ENCODE measurements at regions not wholly inside any gene's neighbourhood (a gene's known extent, or its start where the extent isn't known, plus 50 kb on each side); places are given as distances from the start of the nearest gene placed in this dataset.
"Not testable (repeated sequence)": the region's sequence is repeated elsewhere in the genome, so short reads cannot be mapped to it uniquely, and the experiment has no call there.

DNA sequence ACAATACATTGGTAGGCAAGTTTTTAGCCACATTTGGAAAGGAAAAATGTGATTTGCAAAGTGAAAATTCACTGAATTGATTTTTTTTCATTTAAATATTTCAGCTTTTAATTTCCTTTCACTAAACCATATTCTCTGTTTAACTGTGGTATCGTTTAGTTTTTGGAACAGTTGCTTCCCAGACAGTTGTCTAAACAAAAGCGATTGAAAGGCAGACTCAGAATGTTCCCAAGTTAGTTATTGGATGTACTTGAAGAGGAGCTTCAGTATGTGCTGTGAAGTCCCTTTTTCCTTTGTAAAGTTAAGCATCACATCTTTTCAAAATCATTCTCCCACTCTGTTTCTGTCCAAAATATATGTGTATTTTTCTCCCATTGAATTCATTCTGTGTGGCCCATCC, 623.4 kb upstream of the LUZP2 start:
- POLR2A ChIA-PET, result no interaction called here
- Histone ChIP-seq H3K9me3 (ENCODE audit: low read length) (no peaks in the 10 kb centered on the region), H3K27me3 (ENCODE audit: insufficient read depth, low read length, poor library complexity, severe bottlenecking) (no peaks in the 10 kb centered on the region), H3K27ac (ENCODE audit: low read depth, low read length) (no peak overlapping the region), H3K36me3 (ENCODE audit: insufficient read depth, low read length) (no peaks in the 10 kb centered on the region), H3K4me1 (ENCODE audit: insufficient read depth, low read length) (no peaks in the 10 kb centered on the region), H3K4me3 (ENCODE audit: low read length) (no peak overlapping the region)
- no peak overlapping the region for H3K4me3 Mint-ChIP-seq
- H3K36me3 Mint-ChIP-seq, result peaks cover 0 to 3% (median 0%) of the 10 kb centered on the region in 3 donors
- CTCF ChIA-PET, result no interaction called here
- no peaks in the 10 kb centered on the region for H3K4me1 Mint-ChIP-seq
- no peak for DNase-seq
- H3K9me3 Mint-ChIP-seq, result peaks cover 6 to 29% (median 17%) of the 10 kb centered on the region in 5 donors
- no peaks in the 10 kb centered on the region for H3K27me3 Mint-ChIP-seq
- H3K27ac Mint-ChIP-seq, result no peak overlapping the region

DNA sequence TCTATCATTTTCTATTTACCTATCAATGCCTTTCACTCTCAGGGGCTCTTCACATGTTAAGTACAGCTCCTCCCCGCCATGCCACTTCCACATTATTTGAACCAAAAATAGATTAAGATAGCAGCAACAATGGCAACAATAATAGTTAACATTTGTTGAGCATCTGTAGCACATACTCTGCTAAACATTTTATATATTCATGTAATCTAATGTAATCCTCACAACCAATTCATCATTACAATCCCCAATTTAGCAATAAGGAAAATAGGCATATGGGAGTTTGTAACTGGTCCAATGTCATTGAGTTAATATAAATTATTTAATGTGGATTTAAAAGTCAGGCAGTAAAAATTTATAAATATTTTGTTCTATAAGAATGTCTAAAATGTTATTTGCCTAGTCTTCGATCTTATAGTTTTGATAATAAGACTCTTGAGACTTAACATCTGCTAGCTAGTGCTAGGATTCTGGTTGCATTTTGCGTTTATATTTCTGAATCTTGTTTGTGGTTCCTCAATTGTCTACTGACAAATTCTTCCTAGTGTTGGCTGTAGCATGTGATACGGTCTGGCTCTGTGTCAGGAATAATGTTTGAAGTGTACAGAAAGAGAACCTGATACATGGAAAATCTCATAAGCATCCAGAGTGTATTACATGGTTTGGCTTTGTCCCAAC, 621.5 kb upstream of the LUZP2 start:
- Histone ChIP-seq H3K27me3 (ENCODE audit: insufficient read depth, low read length, poor library complexity, severe bottlenecking) (no peaks in the 10 kb centered on the region), H3K9me3 (ENCODE audit: low read length) (no peaks in the 10 kb centered on the region), H3K4me1 (ENCODE audit: insufficient read depth, low read length) (no peaks in the 10 kb centered on the region), H3K4me3 (ENCODE audit: low read length) (no peak overlapping the region), H3K27ac (ENCODE audit: low read depth, low read length) (no peak overlapping the region), H3K36me3 (ENCODE audit: insufficient read depth, low read length) (no peaks in the 10 kb centered on the region)
- POLR2A ChIA-PET, result no interaction called here
- no peaks in the 10 kb centered on the region for H3K4me1 Mint-ChIP-seq
- H3K27ac Mint-ChIP-seq, result no peak overlapping the region
- no peak for DNase-seq
- no peak overlapping the region for H3K4me3 Mint-ChIP-seq
- CTCF ChIA-PET, result no interaction called here
- H3K36me3 Mint-ChIP-seq, result peaks cover 0 to 3% (median 0%) of the 10 kb centered on the region in 3 donors
- H3K27me3 Mint-ChIP-seq, result no peaks in the 10 kb centered on the region
- peaks cover 3 to 29% (median 17%) of the 10 kb centered on the region in 5 donors for H3K9me3 Mint-ChIP-seq

DNA sequence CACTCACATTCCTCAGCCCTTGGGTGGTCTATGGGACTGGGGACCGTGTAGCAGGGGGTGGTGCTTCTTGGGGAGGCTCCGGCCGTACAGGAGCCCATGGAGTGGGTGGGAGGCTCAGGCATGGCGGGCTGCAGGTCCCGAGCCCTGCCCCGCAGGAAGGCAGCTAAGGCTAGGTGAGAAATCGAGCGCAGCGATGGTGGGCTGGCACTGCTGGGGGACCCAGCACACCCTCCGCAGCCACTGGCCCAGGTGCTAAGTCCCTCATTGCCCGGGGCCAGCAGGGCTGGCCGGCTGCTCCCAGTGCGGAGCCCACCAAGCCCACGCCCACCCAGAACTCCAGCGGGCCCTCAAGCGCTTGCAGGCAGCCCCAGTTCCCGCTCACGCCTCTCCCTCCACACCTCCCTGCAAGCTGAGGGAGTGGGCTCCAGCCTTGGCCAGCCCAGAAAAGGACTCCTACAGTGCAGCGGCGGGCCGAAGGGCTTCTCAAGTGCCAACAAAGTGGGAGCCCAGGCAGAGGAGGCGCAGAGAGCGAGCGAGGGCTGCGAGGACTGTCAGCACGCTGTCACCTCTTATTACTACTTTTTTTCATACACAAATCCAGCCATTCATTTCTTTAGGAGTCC, 613.3 kb upstream of the LUZP2 start:
- H3K9me3 Mint-ChIP-seq, result peaks cover 0 to 24% (median 2%) of the 10 kb centered on the region in 5 donors
- H3K27ac Mint-ChIP-seq; POLR2A ChIA-PET; DNase-seq; H3K27me3 ChIP-seq (ENCODE audit: insufficient read depth, low read length, poor library complexity, severe bottlenecking); H3K36me3 Mint-ChIP-seq; H3K36me3 ChIP-seq (ENCODE audit: insufficient read depth, low read length); H3K27ac ChIP-seq (ENCODE audit: low read depth, low read length); H3K9me3 ChIP-seq (ENCODE audit: low read length); H3K4me3 Mint-ChIP-seq; CTCF ChIA-PET; H3K4me1 Mint-ChIP-seq; H3K27me3 Mint-ChIP-seq; H3K4me1 ChIP-seq (ENCODE audit: insufficient read depth, low read length); H3K4me3 ChIP-seq (ENCODE audit: low read length): not testable (repeated sequence)

DNA sequence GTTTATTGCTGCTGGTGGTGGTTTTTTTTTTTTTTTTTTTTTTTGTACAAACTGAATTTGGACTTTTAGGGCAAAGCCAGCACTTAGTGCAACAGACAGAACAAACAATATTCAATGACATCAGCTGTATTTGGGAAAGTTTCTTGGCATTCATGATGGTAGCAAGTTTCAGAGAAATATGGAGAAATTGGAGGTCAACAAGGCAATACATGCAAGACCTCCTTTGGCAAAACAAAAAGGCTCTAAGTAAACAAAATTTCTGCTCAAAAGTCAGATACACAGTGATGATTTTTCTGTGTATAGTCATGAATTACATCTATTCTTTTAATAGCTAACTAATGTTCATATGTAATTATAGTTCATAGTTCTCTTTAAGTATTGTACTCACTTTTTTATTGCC, 612.5 kb upstream of the LUZP2 start:
- peaks cover 0 to 24% (median 2%) of the 10 kb centered on the region in 5 donors for H3K9me3 Mint-ChIP-seq
- POLR2A ChIA-PET, result no interaction called here
- no peak overlapping the region for H3K27ac Mint-ChIP-seq
- Histone ChIP-seq H3K27me3 (ENCODE audit: insufficient read depth, low read length, poor library complexity, severe bottlenecking) (no peaks in the 10 kb centered on the region), H3K27ac (ENCODE audit: low read depth, low read length) (no peak overlapping the region), H3K9me3 (ENCODE audit: low read length) (no peaks in the 10 kb centered on the region), H3K4me1 (ENCODE audit: insufficient read depth, low read length) (no peaks in the 10 kb centered on the region), H3K4me3 (ENCODE audit: low read length) (no peak overlapping the region), H3K36me3 (ENCODE audit: insufficient read depth, low read length) (no peaks in the 10 kb centered on the region)
- CTCF ChIA-PET, result no interaction called here
- peaks cover 0 to 4% (median 0%) of the 10 kb centered on the region in 3 donors for H3K36me3 Mint-ChIP-seq
- no peaks in the 10 kb centered on the region for H3K27me3 Mint-ChIP-seq
- no peak for DNase-seq
- no peaks in the 10 kb centered on the region for H3K4me1 Mint-ChIP-seq
- H3K4me3 Mint-ChIP-seq, result no peak overlapping the region

DNA sequence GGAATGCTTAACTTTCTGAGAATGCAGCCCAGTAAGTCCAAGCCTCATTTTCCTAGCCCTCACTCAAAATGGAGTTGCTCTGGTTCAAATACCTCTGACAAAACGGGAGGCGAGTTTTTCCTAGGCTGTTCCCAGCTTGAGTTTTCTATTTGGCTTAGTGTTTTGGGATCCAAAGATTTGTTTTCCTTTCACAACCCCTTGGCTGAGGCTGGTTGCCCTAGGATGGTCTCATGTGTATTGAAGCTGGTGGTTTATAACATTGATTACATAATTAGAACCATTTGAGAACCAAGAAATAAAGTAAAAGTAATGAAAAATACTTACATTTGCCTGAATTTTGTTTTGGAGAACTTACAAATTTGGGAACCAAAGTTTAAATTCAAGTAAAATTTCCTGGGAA, 611.1 kb upstream of the LUZP2 start:
- H3K4me3 ChIP-seq (ENCODE audit: low read length), result no peak overlapping the region
- no peaks in the 10 kb centered on the region for H3K4me1 Mint-ChIP-seq
- no peaks in the 10 kb centered on the region for H3K27me3 Mint-ChIP-seq
- no peaks in the 10 kb centered on the region for H3K27me3 ChIP-seq (ENCODE audit: insufficient read depth, low read length, poor library complexity, severe bottlenecking)
- H3K27ac ChIP-seq (ENCODE audit: low read depth, low read length), result no peak overlapping the region
- no peak overlapping the region for H3K4me3 Mint-ChIP-seq
- CTCF ChIA-PET, result no interaction called here
- no peaks in the 10 kb centered on the region for H3K9me3 ChIP-seq (ENCODE audit: low read length)
- DNase-seq, result no peak
- H3K27ac Mint-ChIP-seq, result no peak overlapping the region
- H3K36me3 Mint-ChIP-seq, result peaks cover 0 to 5% (median 0%) of the 10 kb centered on the region in 3 donors
- H3K36me3 ChIP-seq (ENCODE audit: insufficient read depth, low read length), result no peaks in the 10 kb centered on the region
- H3K4me1 ChIP-seq (ENCODE audit: insufficient read depth, low read length), result no peaks in the 10 kb centered on the region
- POLR2A ChIA-PET, result no interaction called here
- H3K9me3 Mint-ChIP-seq, result peaks cover 1 to 24% (median 4%) of the 10 kb centered on the region in 5 donors

DNA sequence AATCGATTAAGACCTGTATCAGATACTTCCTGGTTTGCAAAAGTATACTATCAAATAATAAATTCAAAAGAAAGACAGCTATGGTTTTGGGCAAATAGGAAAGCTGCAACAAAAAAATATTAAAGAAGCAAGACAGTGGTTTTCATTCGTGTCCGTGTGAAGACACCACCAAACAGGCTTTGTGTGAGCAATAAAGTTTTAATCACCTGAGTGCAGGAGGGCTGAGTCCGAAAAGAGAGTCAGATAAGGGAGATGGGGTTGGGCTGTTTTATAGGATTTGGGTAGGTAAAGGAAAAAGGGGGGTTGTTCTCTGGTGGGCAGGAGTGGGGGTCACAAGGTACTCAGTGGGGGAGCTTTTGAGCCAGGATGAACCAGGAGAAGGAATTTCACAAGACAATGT, 609.7 kb upstream of the LUZP2 start:
- H3K4me3 ChIP-seq (ENCODE audit: low read length); H3K4me1 ChIP-seq (ENCODE audit: insufficient read depth, low read length); H3K9me3 ChIP-seq (ENCODE audit: low read length); H3K36me3 Mint-ChIP-seq; H3K27ac Mint-ChIP-seq; H3K4me3 Mint-ChIP-seq; H3K27me3 Mint-ChIP-seq; H3K4me1 Mint-ChIP-seq; H3K27ac ChIP-seq (ENCODE audit: low read depth, low read length); H3K27me3 ChIP-seq (ENCODE audit: insufficient read depth, low read length, poor library complexity, severe bottlenecking); DNase-seq; POLR2A ChIA-PET; H3K36me3 ChIP-seq (ENCODE audit: insufficient read depth, low read length); CTCF ChIA-PET: not testable (repeated sequence)
- peaks cover 6 to 29% (median 11%) of the 10 kb centered on the region in 5 donors for H3K9me3 Mint-ChIP-seq

DNA sequence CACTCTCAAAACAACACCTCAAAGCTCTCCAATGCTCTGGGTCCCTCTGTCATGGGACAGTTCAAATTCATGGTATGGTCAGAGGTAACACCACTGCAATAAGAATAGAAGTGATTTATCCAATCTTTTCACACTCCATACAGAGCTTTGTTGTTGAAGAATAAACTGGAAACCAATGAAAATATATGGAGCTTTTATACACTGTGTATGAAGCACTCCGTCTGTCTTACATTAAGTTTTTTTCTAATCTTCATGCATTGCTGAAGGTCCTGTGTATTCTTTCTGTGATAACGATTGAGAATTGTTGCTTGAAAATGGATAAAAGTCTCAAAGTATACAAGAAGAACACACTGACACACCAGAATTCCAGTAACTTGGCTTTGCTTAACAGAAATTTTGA, 603.7 kb upstream of the LUZP2 start:
- Histone ChIP-seq H3K27ac (ENCODE audit: low read depth, low read length) (no peak overlapping the region), H3K9me3 (ENCODE audit: low read length) (no peaks in the 10 kb centered on the region), H3K36me3 (ENCODE audit: insufficient read depth, low read length) (no peaks in the 10 kb centered on the region), H3K4me1 (ENCODE audit: insufficient read depth, low read length) (no peaks in the 10 kb centered on the region), H3K4me3 (ENCODE audit: low read length) (no peak overlapping the region), H3K27me3 (ENCODE audit: insufficient read depth, low read length, poor library complexity, severe bottlenecking) (no peaks in the 10 kb centered on the region)
- Mint-ChIP-seq H3K27ac (no peak overlapping the region), H3K9me3 (peaks cover 5 to 26% (median 10%) of the 10 kb centered on the region in 5 donors), H3K4me3 (no peak overlapping the region), H3K4me1 (no peaks in the 10 kb centered on the region), H3K27me3 (no peaks in the 10 kb centered on the region), H3K36me3 (peaks cover 0 to 4% (median 0%) of the 10 kb centered on the region in 3 donors)
- CTCF ChIA-PET, result no interaction called here
- POLR2A ChIA-PET, result no interaction called here
- DNase-seq, result no peak

DNA sequence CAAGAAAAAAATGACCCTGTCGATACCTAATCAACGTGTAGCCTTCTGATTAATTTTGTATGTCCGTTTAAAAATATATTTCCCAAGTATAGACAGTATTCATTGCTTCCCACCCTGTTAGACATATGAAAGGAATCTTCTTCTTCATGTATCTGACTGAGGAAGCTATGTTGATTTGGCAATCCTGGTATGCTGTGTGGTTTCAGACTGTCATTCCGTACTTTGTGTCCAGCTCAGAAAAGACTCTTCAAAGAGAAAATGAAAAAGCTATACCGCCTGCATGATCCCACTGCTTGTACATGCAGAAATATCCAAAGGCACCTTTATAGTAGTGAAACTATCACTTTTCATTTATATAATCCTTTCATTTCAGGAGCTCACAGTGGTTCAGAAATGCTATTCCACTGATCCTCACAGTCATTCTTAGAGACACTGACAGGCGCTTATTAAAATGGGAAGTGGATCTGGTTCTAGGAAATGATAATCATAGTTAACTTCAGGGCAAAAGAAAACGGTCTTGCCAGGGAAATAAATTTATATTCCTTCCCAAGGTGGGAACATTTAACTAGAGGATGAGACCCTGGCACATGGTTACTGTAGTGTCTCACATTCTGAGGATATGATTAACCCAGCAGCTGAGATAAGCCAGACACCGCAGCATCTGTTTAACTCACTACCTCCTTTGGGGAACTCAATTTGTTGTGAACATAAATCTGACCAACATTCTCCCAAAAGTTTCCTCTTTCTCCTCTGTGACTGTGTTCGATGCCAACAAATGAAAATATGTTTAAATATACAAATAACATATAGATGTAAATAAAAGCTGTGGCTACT, 599.2 kb upstream of the LUZP2 start:
- CTCF ChIA-PET, result interaction anchor here (0.8 kb wide), 1 partner anchor 40 kb away, joined by 3 read pairs; no protein-coding TSS in a partner anchor
- no peaks in the 10 kb centered on the region for H3K27me3 Mint-ChIP-seq

More for the DNA sequence above, 599.2 kb upstream of the LUZP2 start:
- no peak for DNase-seq
- H3K4me1 ChIP-seq (ENCODE audit: insufficient read depth, low read length), result no peaks in the 10 kb centered on the region
- H3K4me1 Mint-ChIP-seq, result no peaks in the 10 kb centered on the region
- no peak overlapping the region for H3K27ac ChIP-seq (ENCODE audit: low read depth, low read length)
- POLR2A ChIA-PET, result no interaction called here
- H3K4me3 ChIP-seq (ENCODE audit: low read length), result no peak overlapping the region
- H3K27me3 ChIP-seq (ENCODE audit: insufficient read depth, low read length, poor library complexity, severe bottlenecking), result no peaks in the 10 kb centered on the region
- H3K36me3 Mint-ChIP-seq, result no peaks in the 10 kb centered on the region
- no peak overlapping the region for H3K4me3 Mint-ChIP-seq
- no peaks in the 10 kb centered on the region for H3K36me3 ChIP-seq (ENCODE audit: insufficient read depth, low read length)
- peaks cover 0 to 27% (median 4%) of the 10 kb centered on the region in 5 donors for H3K9me3 Mint-ChIP-seq
- H3K9me3 ChIP-seq (ENCODE audit: low read length), result no peaks in the 10 kb centered on the region
- no peak overlapping the region for H3K27ac Mint-ChIP-seq
